OCI-LY7 (cell line): ENCODE measurements at regions not wholly inside any gene's neighbourhood (a gene's known extent, or its start where the extent isn't known, plus 50 kb on each side); places are given as distances from the start of the nearest gene placed in this dataset.

Experiments
- BruUV-seq: library from RNA; stranded (reverse); fragments of 400-500 nt; replicated peaks from 2 replicates; lab custom pipeline; 2021; lab: Mats Ljungman, UMichigan
- CTCF ChIA-PET: fragments of 300-600 bp; sonication (Branson Sonifier 250); formaldehyde crosslinking; loops from one replicate; lab custom pipeline; 2022; ENCODE audit warnings: antibody characterized with exemption; ENCODE audit not compliant: unreplicated experiment; lab: Charles Lee
- POLR2A ChIA-PET: fragments of 300-600 bp; sonication (Branson Sonifier 250); formaldehyde crosslinking; loops from one replicate; lab custom pipeline; 2022; ENCODE audit warnings: antibody characterized with exemption; lab: Charles Lee
- DNase-seq: peaks from one replicate; pipeline ENCODE4 v3.0.0-alpha.2; 2015; ENCODE audit warnings: low spot score
- H2AFZ ChIP-seq: fragments of 200-600 bp; sonication (generic), shearing (Covaris generic); 2 replicates; pipeline ENCODE4 v1.6.1; 2014; ENCODE audit warnings: mild to moderate bottlenecking, antibody characterized with exemption, low read length, moderate library complexity
- H3K27ac ChIP-seq: fragments of 200-600 bp; sonication (generic); 2 replicates; pipeline ENCODE4 v1.5.1; 2014; ENCODE audit warnings: mixed run types, low read depth, mild to moderate bottlenecking, moderate library complexity, low read length, inconsistent platforms; ENCODE audit not compliant: poor library complexity, severe bottlenecking
- H3K36me3 ChIP-seq: fragments of 200-600 bp; sonication (generic); 2 replicates; pipeline ENCODE4 v1.6.1; 2014; ENCODE audit warnings: mild to moderate bottlenecking, antibody characterized with exemption, low read length, moderate library complexity, mixed read lengths; ENCODE audit not compliant: insufficient read depth
- H3K4me1 ChIP-seq: fragments of 200-600 bp; sonication (generic); 2 replicates; pipeline ENCODE4 v1.5.1; 2014; ENCODE audit warnings: mild to moderate bottlenecking, low read length; ENCODE audit not compliant: insufficient read depth, poor library complexity, severe bottlenecking
- H3K4me2 ChIP-seq: fragments of 200-600 bp; sonication (generic); 2 replicates; pipeline ENCODE4 v1.6.1; 2014; ENCODE audit warnings: mild to moderate bottlenecking, low read length
- H3K4me3 ChIP-seq: fragments of 200-600 bp; sonication (generic); 2 replicates; pipeline ENCODE4 v1.5.1; 2014; ENCODE audit warnings: mild to moderate bottlenecking, low read depth, low read length; ENCODE audit not compliant: poor library complexity, severe bottlenecking
- H3K79me2 ChIP-seq: fragments of 200-600 bp; sonication (generic); 2 replicates; pipeline ENCODE4 v1.6.1; 2016; ENCODE audit warnings: low read depth, mild to moderate bottlenecking, low read length, moderate library complexity, mixed read lengths; ENCODE audit not compliant: insufficient read depth
- H3K9me2 ChIP-seq: fragments of 200-600 bp; sonication (generic); 2 replicates; pipeline ENCODE4 v1.6.1; 2016; ENCODE audit warnings: mild to moderate bottlenecking, low read length, mixed read lengths; ENCODE audit not compliant: insufficient read depth
- H3K9me3 ChIP-seq: fragments of 200-600 bp; sonication (generic); 2 replicates; pipeline ENCODE4 v1.6.1; 2014; ENCODE audit warnings: mild to moderate bottlenecking, mixed run types, low read length, mixed read lengths
- H4K20me1 ChIP-seq: fragments of 200-600 bp; sonication (generic); 2 replicates; pipeline ENCODE4 v1.6.1; 2014; ENCODE audit warnings: mild to moderate bottlenecking, antibody characterized with exemption, low read length, moderate library complexity, mixed read lengths; ENCODE audit not compliant: insufficient read depth
- EZH2phosphoT487 ChIP-seq: fragments of 200-600 bp; sonication (generic); IDR thresholded peaks from 2 replicates; pipeline ENCODE4 v1.6.1; 2018; ENCODE audit warnings: low read depth, borderline replicate concordance, mild to moderate bottlenecking, mixed run types, antibody characterized with exemption, low read length, moderate library complexity, mixed read lengths
- intact Hi-C: fragments of 100-400 bp; cut with micrococcal nuclease; formaldehyde crosslinking; loops from one replicate; pipeline ENCODE4 v1.10.0; 2022; ENCODE audit not compliant: unreplicated experiment
- TF ChIP-seq, protein P1 (sequence below): fragments of 200-600 bp; sonication (generic); conservative IDR thresholded peaks from 2 replicates; pipeline ENCODE4 v1.5.1; 2014; ENCODE audit warnings: mild to moderate bottlenecking, antibody characterized with exemption, low read length, moderate library complexity, mixed read lengths

DNA sequence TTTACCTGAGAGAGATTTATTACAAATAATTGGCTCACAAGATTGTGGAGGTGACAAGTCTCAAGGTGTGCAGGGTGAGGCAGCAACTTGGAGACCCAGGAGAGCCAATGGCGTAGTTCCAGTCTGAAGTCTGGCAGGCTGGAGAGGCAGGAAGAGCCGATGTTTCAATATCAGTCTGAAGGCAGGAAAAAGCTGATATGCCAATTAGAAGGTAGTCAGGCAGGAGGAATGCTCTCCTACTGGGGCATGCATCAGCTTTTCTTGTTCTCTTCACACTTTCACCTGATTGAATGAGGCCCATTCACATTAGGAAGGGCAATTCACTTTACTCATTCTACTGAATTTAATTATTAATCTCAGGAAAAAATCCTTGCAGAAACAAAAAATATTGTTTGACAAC, 1351.7 kb upstream of the ADGRL3 start:
- CTCF ChIA-PET, result no interaction called here
- H3K79me2 ChIP-seq, result no peaks in the 10 kb centered on the region
- H3K36me3 ChIP-seq, result no peaks in the 10 kb centered on the region
- no peak overlapping the region for H3K4me2 ChIP-seq
- no peaks in the 10 kb centered on the region for H3K9me2 ChIP-seq
- H3K9me3 ChIP-seq, result no peaks in the 10 kb centered on the region
- no peaks in the 10 kb centered on the region for H3K4me1 ChIP-seq
- no peak for DNase-seq
- H4K20me1 ChIP-seq, result no peaks in the 10 kb centered on the region
- intact Hi-C loops, result no loop called here
- no TSS peak for BruUV-seq
- TF ChIP-seq, protein P1, sequence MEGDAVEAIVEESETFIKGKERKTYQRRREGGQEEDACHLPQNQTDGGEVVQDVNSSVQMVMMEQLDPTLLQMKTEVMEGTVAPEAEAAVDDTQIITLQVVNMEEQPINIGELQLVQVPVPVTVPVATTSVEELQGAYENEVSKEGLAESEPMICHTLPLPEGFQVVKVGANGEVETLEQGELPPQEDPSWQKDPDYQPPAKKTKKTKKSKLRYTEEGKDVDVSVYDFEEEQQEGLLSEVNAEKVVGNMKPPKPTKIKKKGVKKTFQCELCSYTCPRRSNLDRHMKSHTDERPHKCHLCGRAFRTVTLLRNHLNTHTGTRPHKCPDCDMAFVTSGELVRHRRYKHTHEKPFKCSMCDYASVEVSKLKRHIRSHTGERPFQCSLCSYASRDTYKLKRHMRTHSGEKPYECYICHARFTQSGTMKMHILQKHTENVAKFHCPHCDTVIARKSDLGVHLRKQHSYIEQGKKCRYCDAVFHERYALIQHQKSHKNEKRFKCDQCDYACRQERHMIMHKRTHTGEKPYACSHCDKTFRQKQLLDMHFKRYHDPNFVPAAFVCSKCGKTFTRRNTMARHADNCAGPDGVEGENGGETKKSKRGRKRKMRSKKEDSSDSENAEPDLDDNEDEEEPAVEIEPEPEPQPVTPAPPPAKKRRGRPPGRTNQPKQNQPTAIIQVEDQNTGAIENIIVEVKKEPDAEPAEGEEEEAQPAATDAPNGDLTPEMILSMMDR, result no peak
- TF ChIP-seq EZH2phosphoT487, result no peak
- H3K4me3 ChIP-seq, result no peak overlapping the region
- H3K27ac ChIP-seq, result no peak overlapping the region
- no peak overlapping the region for H2AFZ ChIP-seq
- POLR2A ChIA-PET, result no interaction called here

DNA sequence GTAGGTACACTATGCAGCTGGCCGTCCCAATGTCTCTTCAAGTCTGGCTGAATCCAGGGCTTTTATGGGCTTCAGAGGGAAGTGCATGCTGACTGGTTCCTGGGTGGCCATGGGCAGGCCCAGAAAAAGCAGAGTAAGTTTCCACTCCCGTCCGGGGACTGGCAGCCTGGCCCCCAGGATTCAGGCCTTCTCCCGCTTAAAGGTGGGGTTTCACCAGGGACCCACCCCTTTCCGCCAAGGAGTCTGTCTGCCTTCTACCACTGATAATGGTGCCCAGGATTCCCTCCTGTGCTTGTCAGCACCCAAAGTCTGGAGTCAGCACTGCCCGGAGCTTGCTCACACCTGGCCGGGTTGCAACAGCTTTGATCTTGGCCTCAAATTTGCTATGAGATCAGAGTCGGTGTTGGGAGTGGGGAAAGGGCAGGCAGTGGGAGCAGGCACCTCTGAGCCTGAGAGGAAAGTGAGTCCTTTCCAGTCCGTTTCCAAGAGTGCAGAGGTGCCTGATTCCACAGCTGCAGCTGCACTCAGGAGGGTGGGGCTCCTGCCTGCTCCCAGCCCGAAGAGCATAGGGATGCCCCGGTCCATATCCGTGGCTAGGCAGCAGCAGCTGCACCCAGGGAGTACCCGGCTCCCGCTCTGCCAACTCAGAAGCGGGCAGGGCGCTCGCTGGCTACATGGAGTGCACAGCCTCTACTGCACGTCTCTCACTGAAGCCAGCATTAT, 1344.3 kb upstream of the ADGRL3 start:
- H3K27ac ChIP-seq, result no peak overlapping the region
- no peaks in the 10 kb centered on the region for H3K4me1 ChIP-seq
- intact Hi-C loops, result no loop called here
- no peak overlapping the region for H3K4me3 ChIP-seq
- H3K36me3 ChIP-seq, result no peaks in the 10 kb centered on the region
- no peak for TF ChIP-seq EZH2phosphoT487
- TF ChIP-seq, protein P1, result no peak
- DNase-seq, result no peak
- no peak overlapping the region for H3K4me2 ChIP-seq
- H3K79me2 ChIP-seq, result no peaks in the 10 kb centered on the region
- no peaks in the 10 kb centered on the region for H3K9me3 ChIP-seq
- ChIA-PET CTCF (no interaction called here), POLR2A (no interaction called here)
- no TSS peak for BruUV-seq
- H2AFZ ChIP-seq, result no peak overlapping the region
- no peaks in the 10 kb centered on the region for H4K20me1 ChIP-seq
- H3K9me2 ChIP-seq, result no peaks in the 10 kb centered on the region

DNA sequence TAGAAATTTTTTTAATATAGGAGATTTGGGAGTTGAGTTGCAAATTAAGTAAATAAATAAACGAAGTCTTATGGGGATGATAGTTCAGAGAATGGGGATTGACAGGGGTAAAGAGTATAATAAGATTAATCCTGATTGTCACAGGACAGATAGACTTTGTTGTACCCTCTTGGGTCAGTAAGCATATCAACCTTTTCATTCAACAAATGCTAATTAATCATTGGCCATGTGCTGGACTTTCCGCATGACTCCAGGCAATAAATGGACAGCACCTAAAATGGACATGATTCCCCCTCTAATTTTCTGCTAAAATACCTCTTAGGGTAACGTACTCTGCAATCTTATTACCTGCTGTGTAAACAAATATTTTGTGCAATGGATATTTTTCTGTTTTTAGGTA, 1331.1 kb upstream of the ADGRL3 start:
- no peak overlapping the region for H3K27ac ChIP-seq
- no peak overlapping the region for H2AFZ ChIP-seq
- BruUV-seq, result no TSS peak
- no peaks in the 10 kb centered on the region for H3K79me2 ChIP-seq
- no peak for DNase-seq
- ChIA-PET CTCF (no interaction called here), POLR2A (interaction anchor here (0.6 kb wide), 1 partner anchor 72 kb away, joined by 3 read pairs; no protein-coding TSS in a partner anchor)
- no peaks in the 10 kb centered on the region for H3K9me3 ChIP-seq
- no peaks in the 10 kb centered on the region for H3K4me1 ChIP-seq
- no peaks in the 10 kb centered on the region for H4K20me1 ChIP-seq
- H3K9me2 ChIP-seq, result no peaks in the 10 kb centered on the region
- no peak overlapping the region for H3K4me3 ChIP-seq
- no peak for TF ChIP-seq EZH2phosphoT487
- TF ChIP-seq, protein P1, result no peak
- no peaks in the 10 kb centered on the region for H3K36me3 ChIP-seq
- no peak overlapping the region for H3K4me2 ChIP-seq
- intact Hi-C loops, result no loop called here
